Spinal cord (tissue), 10 donors: ENCODE measurements at regions not wholly inside any gene's neighbourhood (a gene's known extent, or its start where the extent isn't known, plus 50 kb on each side); places are given as distances from the start of the nearest gene placed in this dataset. TPM values are rescaled to one million over a fixed set of nuclear protein-coding genes. Genes with fewer than 3 reads are reported as not detected.
"Not testable (repeated sequence)": the region's sequence is repeated elsewhere in the genome, so short reads cannot be mapped to it uniquely, and the experiment has no call there.

Experiments used
- DNase-seq, 6 donors: peaks; one replicate each; pipeline versions ENCODE4 v3.0.0 to v3.0.0-alpha.2; 2013 to 2015; ENCODE audit warnings: low spot score in 6 of 6, low read depth in 4 of 6
- H3K27ac ChIP-seq: one replicate; pipeline ENCODE4 v1.5.1; 2013; ENCODE audit warnings: low read depth, low read length, control low read depth
- H3K27me3 ChIP-seq: one replicate; pipeline ENCODE4 v1.6.1; 2013; ENCODE audit warnings: low read length; ENCODE audit not compliant: control insufficient read depth, insufficient read depth
- H3K36me3 ChIP-seq: one replicate; pipeline ENCODE4 v1.6.1; 2013; ENCODE audit warnings: low read length; ENCODE audit not compliant: control insufficient read depth, insufficient read depth
- H3K4me1 ChIP-seq: one replicate; pipeline ENCODE4 v1.6.1; 2013; ENCODE audit warnings: low read length; ENCODE audit not compliant: control insufficient read depth, insufficient read depth
- H3K4me3 ChIP-seq: one replicate; pipeline ENCODE4 v1.5.1; 2013; ENCODE audit warnings: low read depth, low read length, control low read depth
- H3K9me3 ChIP-seq: one replicate; pipeline ENCODE4 v1.6.1; 2013; ENCODE audit warnings: low read length; ENCODE audit not compliant: control insufficient read depth, insufficient read depth
- WGBS: methylation state at CpG from one replicate; pipeline ENCODE4 v1.1.5; 2013; ENCODE audit warnings: missing lambda C conversion rate; ENCODE audit not compliant: insufficient coverage; 5-methylcytosine and 5-hydroxymethylcytosine counted together
- small RNA-seq: library from RNA; depleted of rRNA; stranded (forward); fragments of <200 nt; gene quantifications from one replicate; pipeline ENCODE3, GENCODE V24; 2014; ENCODE audit warnings: low replicate concordance
- donor health status: healthy.

DNA sequence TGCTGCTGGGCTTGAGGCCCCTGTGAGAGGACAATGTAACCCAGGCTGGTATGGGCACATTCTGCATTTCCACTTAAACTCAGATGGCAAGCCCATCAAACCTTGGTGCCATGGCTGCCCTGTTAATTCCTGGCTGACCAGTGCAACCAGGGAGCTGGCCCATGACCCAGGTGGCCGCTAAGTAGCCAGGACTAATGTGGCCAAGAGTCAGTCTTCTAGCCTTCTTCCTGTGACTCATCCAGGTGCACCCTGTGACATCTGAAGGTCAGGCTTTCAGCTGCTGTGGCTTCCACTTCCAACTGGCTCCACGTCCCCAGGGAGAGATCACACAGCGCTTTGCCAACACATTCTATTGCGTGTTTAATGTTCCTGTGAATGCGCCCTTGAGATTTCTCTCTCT, 50.5 kb upstream of the ROPN1B start:
- H3K4me1 ChIP-seq, H3K9me3 ChIP-seq, H3K27ac ChIP-seq, H3K4me3 ChIP-seq, DNase-seq, H3K27me3 ChIP-seq, H3K36me3 ChIP-seq: not testable (repeated sequence)
- 82% methylated on average over 4 of the region's 5 CpGs for WGBS

- H3K9me3 ChIP-seq, H3K27ac ChIP-seq, H3K27me3 ChIP-seq, H3K4me1 ChIP-seq, H3K4me3 ChIP-seq, H3K36me3 ChIP-seq, DNase-seq: not testable (repeated sequence)
- WGBS: 100% methylated on average over 1 of the region's 2 CpGs
Observed at GRCh38 chr3:125918866-125919265, 50.1 kb upstream of the ROPN1B start.

Small RNAs in the stretch of these regions (small RNA-seq; reads per million reads assigned to genes)
- gene AC092902.1 (not detected), gene AF186996.2 (not detected), gene AF186996.3 (not detected), gene MIR548I1 (not detected), gene SNRPCP11 (not detected)
